GM18517 (cell line): ENCODE measurements at regions not wholly inside any gene's neighbourhood (a gene's known extent, or its start where the extent isn't known, plus 50 kb on each side); places are given as distances from the start of the nearest gene placed in this dataset.
"Not testable (repeated sequence)": the region's sequence is repeated elsewhere in the genome, so short reads cannot be mapped to it uniquely, and the experiment has no call there.

Source experiments
- ATAC-seq: cut with Tn5 transposase; IDR thresholded peaks from one replicate; pipeline ENCODE4 v1.9.1; 2021; ENCODE audit warnings: mild to moderate bottlenecking, moderate library complexity; ENCODE audit not compliant: unreplicated experiment

GRCh38 chr16:46519063-46519462, 102.1 kb downstream of the SHCBP1 start:
- ATAC-seq: no peak

- no peak for ATAC-seq
These were observed 124.5 kb downstream of the SHCBP1 start for GRCh38 chr16:46496701-46497100.

DNA sequence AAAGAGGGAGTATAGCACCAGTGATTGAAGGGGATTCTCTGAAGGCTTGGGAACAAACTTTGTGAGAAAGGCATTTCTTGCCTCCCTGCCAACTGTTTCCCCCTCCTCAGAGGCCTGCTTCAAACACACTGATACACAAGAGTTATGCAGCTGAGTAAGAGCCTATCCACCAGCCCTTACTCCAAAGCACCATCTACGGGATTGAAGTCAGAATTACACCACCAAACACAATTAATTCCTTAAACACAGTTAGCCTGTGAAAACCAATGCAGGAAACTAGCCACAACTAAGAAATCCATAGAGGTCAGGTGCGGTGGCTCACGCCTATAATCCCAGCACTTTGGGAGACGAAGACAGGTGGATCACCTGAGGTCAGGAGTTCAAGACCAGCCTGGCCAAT, 138.3 kb downstream of the SHCBP1 start:
- no peak for ATAC-seq

- no peak for ATAC-seq
These were observed 154.9 kb downstream of the SHCBP1 start for GRCh38 chr16:46466239-46466638.

DNA sequence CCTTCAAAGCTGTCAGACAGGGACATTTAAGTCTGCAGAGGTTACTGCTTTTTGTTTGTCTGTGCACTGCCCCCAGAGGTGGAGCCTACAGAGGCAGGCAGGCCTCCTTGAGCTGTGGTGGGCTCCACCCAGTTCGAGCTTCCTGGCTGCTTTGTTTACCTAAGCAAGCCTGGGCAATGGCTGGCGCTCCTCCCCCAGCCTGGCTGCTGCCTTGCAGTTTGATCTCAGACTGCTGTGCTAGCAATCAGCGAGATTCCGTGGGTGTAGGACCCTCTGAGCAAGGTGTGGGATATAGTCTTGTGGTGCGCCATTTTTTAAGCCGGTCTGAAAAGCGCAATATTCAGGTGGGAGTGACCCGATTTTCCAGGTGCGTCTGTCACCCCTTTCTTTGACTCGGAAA, 166.4 kb downstream of the SHCBP1 start:
- not testable (repeated sequence) for ATAC-seq

DNA sequence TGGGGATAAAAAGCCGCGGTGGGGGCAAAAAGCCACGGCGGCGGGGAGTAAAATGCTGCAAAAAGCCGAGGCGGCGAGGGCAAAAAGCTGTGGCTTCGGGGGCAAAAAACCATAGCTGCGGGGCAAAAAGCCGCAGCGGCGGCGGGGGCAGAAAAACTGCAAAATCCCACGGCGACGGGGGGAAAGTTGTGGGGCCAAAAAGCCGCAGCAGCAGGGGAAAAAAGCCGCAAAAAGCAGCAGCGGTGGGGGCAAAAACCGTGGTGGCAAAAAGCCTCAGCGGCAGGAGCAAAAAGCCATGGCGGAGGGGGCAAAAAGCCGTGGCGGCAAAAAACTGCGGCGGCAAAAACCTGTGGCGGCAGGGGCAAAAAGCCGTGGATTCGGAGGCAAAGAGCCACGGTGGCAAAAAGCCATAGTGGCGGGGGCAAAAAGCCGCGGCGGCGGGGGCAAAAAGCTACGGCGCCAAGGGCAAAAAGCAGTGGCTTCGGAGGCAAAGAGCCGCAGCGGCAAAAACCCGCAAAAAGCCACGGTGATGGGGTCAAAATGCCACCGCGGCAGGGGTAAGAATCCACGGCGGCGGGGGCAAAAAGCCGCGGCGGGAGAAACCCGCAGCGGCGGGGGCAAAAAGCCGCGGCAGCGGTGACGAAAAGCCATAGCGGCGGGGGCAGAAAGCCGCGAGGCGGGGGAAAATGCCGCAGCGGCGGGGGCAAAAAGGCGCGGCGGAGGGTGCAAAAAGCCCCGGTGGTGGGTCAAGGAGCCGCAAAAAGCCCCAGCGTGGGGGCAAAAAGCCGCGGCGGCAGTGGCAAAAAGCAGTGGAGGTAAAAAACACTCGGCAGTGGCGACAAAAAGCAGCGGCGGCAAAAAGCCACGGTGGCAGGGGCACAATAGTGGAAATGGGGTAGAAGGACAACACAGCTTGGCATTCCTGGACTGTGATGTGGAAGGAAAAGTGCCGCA, 192.8 kb downstream of the SHCBP1 start:
- ATAC-seq: no peak

GRCh38 chr16:46427340-46428107, 193.7 kb downstream of the SHCBP1 start:
- no peak for ATAC-seq

- ATAC-seq: no peak
These were observed 194.8 kb downstream of the SHCBP1 start for GRCh38 chr16:46426336-46426735.

DNA sequence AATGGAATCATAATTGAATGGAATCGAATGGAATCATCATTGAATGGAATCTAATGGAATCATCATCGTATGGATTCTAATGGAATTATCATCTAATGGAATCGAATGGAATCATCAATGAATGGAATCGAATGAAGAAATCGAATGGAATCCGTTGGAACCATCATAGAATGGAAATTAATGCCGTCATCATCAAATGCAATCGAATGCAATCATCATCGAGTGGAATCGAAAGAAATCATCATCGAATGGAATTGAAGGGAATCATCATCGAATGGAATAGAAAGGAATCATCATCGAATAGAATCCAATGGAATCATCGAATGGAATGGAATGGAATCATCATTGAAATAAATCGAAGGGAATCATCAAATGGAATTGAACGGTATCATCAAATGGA, 217.2 kb downstream of the SHCBP1 start:
- ATAC-seq: no peak

GRCh38 chr16:46398559-46398958, 222.6 kb downstream of the SHCBP1 start:
- ATAC-seq: not testable (repeated sequence)

DNA sequence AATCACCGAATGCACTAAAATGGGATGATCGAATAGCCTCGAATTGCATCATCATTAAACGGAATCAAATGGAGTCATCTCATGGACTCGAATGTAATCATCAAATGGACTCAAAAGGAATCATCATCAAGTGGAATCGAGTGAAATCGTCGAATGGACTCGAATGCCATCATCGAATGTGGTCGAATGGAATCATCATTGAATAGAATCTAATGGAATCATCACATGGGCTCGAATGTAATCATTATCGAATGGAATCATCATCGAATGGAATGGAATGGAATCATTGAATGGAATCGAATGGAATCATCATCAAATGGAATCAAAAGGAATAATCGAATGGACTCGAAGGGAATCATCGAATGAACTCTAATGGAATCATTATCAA, 224.3 kb downstream of the SHCBP1 start:
- not testable (repeated sequence) for ATAC-seq

DNA sequence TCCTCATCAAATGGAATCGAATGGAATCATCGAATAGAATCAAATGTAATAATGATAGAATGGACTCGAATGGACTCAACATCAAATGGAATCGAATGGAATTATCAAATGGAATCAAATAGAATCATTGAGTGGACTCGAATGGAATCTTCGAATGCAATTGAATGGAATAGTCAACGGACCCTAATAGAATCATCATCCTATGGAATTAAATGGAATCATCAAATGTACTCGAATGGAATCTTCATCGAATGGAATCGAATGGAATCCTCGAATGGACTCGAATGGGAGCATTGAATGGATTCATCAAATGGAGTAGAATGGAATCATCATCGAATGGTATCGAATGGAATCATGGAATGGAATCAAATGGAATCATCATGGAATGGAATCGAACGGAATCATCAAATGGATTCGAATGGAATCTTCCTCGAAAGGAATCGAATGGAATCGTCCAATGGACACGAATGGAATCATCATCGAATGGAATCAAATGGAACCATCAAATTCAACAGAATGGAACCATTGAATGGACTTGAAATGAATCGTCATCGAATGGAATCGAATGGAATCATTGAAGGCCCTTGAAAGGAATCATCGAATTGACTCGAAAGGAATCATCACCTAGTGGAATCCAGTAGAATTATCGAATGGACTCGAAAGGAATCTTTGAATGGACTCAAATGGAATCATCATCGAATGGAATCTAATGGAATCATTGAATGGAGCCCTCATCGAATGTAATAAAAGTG, 224.9 kb downstream of the SHCBP1 start:
- ATAC-seq: not testable (repeated sequence)

DNA sequence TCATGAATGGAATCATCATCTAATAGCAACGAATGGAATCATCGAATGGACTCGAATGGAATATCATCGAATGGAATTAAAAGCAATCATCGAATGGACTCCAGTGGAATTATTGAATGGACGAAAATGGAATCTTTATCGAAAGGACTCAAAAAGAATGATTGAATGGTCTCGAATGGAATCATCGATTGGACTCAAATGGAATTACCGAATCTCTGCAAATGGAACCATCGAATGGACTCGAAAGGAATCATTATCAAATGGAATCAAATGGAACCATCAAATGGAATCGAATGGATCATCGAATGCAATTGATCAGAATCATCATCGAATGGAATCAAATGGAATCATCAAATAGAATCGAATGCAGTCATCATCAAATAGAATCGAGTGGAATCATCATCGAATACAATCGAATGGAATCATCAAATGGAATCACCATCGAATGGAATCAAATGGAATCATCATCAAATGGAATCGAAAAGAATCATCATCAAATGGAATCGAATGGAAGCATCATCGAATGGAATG, 225.7 kb downstream of the SHCBP1 start:
- not testable (repeated sequence) for ATAC-seq

- ATAC-seq: not testable (repeated sequence)
These were observed 226.2 kb downstream of the SHCBP1 start for GRCh38 chr16:46394963-46395362.

DNA sequence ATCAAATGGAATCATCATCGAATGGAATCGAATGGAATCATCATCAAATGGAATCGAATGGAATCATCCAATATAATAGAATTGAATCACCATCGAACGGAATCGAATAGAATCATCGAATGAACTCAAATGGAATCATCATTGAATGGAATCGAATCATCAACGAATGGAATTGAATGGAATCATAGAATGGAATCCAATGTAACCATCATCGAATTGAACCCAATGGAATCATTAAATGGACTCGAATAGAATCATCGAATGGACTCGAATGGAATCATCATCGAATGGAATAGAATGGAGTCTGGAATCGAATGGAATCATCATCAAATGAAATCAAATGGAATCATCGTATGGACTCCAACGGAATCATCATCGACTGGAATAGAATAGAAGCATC, 227.0 kb downstream of the SHCBP1 start:
- not testable (repeated sequence) for ATAC-seq

- not testable (repeated sequence) for ATAC-seq
These were observed 228.1 kb downstream of the SHCBP1 start for GRCh38 chr16:46392930-46393722.

DNA sequence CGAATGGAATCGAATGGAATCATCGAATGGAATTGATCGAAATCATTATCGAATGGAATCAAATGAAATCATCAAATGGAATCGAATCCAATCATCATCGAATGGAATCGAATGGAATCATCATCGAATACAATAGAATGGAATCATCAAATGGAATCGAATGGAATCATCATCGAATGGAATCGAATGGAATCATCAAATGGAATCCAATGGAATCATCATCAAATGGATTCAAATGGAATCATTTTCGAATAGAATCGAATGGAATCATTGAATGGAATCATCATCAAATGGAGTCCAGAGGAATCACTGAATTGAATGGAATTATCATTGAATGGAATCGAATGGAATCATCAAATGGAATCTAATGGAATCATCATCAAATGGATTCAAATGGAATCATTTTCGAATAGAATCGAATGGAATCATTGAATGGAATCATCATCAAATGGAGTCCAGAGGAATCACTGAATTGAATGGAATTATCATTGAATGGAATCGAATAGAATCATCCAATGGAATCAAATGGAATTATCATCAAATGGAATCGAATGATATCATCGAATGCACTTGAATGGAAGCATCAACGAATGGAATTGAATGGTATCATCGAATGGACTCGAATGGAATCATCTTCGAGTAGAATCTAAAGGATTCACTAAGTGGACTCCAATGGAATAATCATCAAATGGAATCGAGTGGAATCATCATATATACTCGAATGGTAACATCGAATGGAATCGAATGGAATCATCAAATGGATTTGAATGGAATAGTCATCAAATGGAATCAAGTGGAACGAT, 230.3 kb downstream of the SHCBP1 start:
- ATAC-seq: not testable (repeated sequence)

DNA sequence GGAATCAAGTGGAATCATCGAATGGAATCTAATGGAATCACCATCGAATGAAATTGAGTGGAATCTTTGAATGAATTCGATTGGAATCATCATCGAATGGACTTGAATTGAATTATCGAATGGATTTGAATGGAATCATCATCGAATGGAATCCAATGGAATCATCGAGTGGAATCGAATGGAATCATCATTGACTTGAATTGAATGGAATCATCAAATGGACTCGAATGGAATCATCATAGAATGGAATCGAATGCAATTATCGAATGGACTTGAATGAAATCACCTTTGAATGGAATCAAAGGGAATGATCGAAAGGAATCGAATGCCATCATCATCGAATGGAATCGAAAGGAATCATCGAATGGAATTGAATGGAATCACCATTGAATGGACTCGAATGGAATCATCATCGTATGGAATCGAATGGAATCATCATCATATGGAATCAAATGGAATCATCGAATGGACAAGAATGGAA, 231.6 kb downstream of the SHCBP1 start:
- not testable (repeated sequence) for ATAC-seq

DNA sequence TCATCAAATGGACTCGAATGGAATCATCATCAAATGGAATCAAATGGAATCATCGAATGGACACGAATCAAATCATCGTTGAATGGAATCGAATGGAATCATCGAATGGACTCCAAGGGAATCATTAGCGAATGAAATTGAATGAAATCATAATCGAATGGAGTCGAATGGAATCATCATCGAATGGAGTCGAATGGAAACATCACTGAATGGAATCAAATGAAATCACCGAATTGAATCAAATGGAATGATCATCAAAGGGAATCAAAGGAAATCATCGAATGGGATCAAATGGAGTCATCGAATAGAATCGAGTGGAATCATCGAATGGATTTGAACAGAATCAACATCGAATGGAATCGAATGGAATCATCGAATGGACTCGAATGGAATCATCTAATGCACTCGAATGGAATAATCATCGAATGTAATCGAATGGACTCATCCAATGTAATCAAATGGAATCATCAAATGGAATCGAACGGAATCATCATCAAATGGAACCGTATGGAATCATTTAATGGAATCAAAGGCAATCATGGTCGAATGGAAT, 232.2 kb downstream of the SHCBP1 start:
- not testable (repeated sequence) for ATAC-seq
